ENCODE measurements at regions not wholly inside any gene's neighbourhood (a gene's known extent, or its start where the extent isn't known, plus 50 kb on each side); places are given as distances from the start of the nearest gene placed in this dataset.

DNA sequence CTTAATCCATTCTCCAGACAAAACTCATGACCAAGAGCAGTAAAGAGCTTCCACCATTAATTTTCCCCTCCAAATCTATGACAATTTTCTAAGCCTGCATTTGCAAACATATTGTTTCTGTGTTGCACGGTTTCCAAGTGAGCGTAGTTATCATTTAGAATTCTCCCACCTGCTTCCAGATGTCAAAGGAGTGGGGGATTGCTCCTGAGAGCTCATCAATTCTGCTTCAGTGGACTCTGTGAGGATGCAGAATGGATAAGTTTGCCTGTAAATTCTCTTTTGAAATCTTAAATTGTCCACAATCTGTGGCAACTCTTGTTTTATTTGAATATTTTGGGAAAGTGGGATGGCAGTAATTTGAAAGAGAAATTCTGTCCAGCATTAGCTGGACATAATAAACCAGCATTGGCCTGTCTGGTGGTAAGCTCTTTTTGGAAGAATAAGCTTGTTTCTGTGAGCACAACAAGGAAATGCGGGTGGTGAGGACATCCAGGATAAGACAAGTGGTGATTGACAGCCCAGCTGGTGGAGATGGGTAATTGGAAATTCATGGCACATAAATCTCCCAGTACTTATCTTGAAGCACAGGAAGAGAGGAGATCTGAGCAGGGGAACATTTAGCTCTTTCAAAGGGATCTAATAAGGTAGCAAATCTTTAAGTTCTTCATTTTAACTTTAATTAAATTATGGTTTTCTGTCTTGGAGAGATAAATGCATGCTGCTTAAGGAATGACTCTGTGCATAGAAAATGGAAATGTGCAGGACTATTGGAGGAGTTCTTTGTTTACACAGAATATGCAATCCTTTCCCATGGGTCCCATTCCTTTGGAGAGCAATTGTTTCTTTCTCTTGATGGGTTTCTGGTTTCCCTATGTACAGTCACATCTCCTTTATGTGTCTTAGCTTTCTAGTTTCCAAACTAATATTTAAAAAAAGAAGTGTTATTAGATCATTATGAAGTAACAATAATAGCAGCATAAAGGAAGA is 73.2 kb downstream of the FAT3 start:
- TF ChIP-seq POLR2A (IDR thresholded peaks at IDR 0.05), result no peak
- TF ChIP-seq, protein P1, sequence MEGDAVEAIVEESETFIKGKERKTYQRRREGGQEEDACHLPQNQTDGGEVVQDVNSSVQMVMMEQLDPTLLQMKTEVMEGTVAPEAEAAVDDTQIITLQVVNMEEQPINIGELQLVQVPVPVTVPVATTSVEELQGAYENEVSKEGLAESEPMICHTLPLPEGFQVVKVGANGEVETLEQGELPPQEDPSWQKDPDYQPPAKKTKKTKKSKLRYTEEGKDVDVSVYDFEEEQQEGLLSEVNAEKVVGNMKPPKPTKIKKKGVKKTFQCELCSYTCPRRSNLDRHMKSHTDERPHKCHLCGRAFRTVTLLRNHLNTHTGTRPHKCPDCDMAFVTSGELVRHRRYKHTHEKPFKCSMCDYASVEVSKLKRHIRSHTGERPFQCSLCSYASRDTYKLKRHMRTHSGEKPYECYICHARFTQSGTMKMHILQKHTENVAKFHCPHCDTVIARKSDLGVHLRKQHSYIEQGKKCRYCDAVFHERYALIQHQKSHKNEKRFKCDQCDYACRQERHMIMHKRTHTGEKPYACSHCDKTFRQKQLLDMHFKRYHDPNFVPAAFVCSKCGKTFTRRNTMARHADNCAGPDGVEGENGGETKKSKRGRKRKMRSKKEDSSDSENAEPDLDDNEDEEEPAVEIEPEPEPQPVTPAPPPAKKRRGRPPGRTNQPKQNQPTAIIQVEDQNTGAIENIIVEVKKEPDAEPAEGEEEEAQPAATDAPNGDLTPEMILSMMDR (IDR thresholded peaks at IDR 0.05), result no peak
- no peak for TF ChIP-seq POLR2AphosphoS5 (IDR thresholded peaks at IDR 0.05)

Data from transverse colon (tissue), 4 donors.